ENCODE measurements at regions not wholly inside any gene's neighbourhood (a gene's known extent, or its start where the extent isn't known, plus 50 kb on each side); places are given as distances from the start of the nearest gene placed in this dataset.

DNA sequence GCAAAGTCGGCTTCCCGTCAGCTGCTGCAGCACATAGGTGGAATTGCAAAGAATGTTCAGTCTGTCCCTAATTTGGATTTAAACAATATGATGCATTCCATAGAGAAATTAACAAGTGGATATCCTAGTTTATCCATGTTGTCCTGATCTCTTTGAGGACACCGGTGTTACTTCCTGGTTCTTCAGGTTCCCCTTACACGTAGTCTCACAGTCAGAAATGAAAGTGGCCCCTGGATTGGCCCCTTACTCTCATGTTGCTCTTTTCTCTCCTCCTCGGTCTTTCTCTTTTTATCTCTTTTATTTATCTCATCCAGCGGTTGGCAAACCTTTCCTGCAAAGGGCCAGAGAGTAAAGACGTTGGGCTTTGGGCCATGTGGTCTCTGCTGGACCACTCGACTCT is 265.1 kb downstream of the GAS1 start:
- no peak for DNase-seq

DNA sequence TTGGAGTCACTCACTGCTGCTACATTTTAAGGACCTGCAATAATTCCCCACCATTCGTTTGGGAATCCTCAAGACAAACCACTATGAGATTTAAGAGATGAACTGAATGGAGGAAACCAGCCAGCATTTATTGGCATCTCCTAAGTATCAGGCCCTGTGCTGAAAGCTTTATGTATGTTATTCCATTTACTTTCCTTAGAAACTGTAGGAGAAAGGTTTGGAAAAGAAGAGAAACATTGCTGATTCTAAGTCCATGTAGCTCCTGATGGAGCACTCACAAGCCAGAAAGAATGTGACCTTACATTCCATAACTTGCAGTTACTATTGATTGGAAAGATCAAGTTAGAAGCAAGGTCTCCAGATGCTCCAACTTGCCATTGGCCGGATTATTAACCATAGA is 267.4 kb downstream of the GAS1 start:
- no peak for DNase-seq

DNA sequence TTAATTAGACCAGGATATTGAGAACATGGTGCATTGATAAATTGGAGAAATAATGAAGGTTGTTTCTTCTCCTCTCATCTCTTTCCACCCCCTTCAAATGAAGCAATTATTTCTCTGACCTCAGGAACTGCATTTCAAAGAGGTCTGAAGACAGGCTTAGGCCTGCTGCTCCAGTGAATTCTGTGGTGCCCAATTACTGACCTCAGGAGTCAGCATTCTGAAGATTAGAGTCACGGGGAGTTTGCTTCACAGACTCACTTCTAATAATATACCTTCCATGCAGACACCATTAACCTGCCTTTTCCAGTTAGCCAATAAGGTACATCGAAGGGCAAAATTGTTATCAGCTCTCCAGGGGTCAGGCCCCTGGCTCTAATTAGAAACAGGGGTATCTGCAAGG is 270.9 kb downstream of the GAS1 start:
- no peak for DNase-seq

GRCh38 chr9:86675805-86676204 is 271.5 kb downstream of the GAS1 start:
- no peak for DNase-seq

- no peak for DNase-seq
Measured at GRCh38 chr9:86674487-86674886, 272.8 kb downstream of the GAS1 start.

DNA sequence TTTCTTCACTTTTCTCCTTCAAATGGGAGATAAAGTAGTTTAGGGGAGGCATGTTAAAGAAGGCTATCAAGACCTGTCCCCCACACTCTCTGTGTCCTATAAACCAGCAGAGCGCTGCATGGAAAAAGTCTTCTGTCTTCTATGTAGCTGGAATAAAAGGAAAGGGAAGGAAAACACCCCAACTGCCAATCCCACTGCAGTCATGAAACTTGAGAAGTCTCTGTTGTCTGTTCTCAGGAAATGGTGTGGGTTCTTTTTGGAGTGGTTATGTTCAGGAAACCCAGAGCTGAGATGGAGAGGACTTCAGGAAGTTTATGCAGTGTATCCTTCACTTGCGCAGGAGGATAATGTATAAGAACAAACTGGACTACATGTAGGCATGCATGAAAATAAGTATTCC is 274.3 kb downstream of the GAS1 start:
- no peak for DNase-seq

GRCh38 chr9:86672301-86672700 is 275.0 kb downstream of the GAS1 start:
- DNase-seq = peak; percentile 61

DNA sequence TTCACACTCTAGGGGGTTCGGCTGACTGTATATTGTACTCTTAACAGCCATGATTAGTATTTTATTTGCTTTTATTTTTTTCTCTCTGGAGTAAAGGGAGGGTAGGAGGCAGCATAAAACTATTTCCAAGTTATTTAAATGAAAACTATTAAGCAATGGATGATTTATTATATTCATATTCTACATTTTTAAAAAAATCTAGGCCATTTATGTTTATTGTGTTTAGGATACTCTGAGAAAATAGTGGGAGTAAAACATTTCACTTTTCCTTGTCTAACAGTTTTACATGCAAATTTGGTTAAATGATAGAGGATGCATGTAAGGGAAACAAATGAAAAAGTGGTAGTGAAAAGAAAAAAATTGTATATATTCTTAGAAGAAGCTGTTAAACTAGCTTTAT is 276.3 kb downstream of the GAS1 start:
- DNase-seq = no peak

DNA sequence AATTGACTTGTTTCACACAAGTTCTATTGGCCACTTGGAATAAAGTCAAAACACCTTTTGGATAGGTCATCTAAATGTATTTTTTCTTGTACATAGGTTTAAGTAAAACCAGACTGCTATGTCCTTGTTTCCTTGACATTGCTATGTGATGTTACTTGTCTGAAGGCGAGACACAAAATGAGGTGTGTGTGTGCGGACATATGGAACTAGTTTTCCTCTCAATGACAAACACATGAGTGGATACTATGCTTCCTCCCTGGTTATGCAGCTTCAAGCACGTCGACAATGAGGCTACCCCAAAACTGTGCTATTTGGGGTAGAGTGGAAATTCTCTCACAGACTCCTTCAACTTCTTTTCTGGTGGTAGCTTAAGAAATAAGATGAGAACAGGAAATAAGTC is 276.8 kb downstream of the GAS1 start:
- DNase-seq = peak; percentile 46

DNA sequence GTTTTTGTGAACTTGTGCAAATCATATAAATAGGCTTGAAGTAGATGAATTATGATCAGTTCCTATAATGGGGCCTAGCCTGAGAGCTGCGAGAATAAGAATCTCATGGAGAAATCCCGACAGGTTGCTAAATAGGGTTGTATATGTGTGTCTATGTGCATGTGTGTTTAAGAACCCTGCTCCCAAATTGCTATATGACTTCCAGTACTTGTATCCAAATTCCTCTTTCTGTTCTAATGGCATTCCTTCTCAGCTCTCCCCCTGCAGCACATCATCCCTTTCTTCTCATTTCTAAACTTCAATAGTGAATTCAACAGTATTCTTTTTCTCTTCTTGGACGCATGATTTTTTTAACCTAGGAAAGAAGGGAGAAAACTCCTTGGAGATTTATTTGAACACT is 277.2 kb downstream of the GAS1 start:
- no peak for DNase-seq

GRCh38 chr9:86669422-86669821 is 277.9 kb downstream of the GAS1 start:
- DNase-seq = peak; percentile 36

GRCh38 chr9:86668488-86668887 is 278.8 kb downstream of the GAS1 start:
- DNase-seq = no peak

DNA sequence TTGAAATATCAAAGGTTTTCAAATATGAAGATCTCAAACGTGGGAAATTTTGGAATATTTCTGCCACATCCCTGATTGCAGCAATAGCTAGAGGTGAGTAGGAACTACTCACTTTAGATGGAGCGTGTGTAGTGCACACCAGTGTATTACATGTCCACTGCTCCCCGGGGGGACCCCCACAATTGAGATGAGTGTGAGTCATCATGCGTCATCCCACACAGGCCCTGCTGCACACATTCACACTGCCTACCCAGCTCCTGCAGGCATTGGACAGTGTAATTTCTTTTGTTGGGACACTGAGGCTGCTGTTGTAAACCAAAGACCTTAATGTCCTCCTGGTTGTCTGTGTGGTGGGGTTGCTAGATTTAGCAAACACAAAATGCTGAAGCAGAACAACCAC is 280.0 kb downstream of the GAS1 start:
- DNase-seq = peak; percentile 84

DNA sequence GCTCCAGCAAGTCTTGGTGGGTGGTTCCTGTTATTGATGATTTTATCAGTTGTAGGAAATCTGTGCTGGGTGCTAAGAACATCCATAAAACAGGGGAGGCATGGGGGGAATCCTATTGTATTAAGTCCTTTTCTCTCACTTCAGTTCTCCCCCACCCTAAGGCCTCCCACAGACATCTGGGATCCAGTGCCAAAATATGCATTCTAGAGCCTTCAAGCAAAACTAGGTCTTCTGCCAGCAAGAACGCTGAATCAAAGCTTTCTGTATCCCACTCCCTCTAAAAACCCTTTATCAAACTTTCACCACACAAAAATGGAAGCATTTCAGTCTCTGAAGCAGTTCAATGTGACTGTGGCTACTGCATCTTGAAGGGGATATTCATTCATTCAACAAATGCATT is 281.9 kb downstream of the GAS1 start:
- peak; percentile 78 for DNase-seq

GRCh38 chr9:86664603-86665002 is 282.7 kb downstream of the GAS1 start:
- DNase-seq = peak; percentile 61

DNA sequence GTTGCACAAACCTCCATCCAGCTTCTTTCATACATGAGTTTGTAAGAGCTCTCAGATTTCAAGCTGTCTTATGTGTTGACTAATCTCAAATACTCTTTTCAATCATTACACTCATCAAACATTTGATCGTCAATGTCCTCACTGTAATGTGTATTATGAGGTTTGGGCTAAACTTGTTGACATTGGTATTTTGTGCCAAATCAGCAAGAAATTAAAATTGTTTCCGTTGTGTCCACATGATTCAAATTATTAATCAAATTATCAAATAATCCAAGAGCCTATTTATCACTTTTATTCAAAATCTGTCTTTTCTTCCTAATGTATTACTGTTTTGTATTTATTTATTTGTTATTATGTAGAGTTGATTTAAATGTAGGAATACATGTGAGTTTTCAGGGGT is 283.4 kb downstream of the GAS1 start:
- no peak for DNase-seq

DNA sequence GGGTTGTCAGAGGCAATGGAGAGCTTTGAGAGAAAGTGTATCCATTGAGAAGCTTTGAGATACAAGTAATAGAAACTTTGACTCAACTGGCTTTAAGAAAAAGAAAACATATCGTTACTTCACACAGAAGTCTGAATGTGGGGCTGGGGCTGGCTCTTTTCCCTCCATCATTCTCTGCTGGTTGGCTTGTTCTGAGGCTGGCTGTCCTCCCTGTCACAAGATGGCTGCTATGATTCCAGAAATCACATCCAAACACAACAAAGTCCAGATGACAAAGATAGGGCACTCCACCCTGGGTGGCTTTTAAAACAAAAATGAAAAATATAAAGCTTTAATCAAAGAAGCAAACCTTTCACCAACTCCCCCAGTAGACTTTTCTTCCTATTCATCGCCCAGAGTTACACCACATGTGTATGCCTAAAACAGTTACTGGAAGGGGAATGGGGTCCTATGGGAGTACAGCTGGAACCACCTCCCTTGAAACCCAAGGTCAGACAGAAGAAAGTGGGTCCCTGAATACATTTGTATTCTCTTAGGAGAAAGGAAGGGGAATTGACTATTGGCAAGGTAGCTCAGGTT is 284.3 kb downstream of the GAS1 start:
- DNase-seq = no peak

DNA sequence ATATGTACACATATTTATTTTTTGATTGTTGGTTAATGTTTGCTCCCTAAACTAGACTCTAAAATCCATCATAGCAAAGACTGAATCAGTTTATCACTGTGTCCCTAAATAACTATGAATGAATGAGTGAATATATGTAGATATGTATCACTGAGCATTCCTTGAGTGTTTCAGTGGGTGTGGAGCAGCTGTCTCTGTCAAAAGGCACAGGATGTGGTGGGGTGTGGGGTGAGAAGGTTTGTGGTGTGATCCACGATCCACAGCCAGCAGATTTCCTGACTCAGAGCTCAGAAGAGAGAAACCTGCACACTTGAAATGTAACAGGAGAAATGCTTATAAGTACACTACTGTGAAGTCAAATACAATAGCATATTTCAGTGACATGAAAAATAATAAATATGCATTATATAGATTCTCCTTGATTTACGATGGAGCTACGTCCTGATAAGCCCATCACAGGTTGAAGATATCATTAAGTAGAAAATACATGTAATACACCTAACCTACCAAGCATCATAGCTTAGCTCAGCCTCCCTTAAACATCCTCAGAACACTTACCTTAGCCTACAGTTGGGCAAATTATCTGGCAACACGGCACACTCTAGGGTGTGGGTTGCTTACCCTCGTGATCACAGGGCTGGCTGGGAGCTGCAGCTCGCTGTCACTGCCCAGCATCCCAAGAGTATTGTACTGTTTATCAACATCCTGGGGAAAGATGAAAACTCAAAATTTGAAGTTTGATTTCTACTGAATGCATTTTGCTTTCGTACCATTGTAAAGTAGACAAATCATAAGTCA is 287.0 kb downstream of the GAS1 start:
- DNase-seq = peak; percentile 95

GRCh38 chr9:86659413-86660046 is 287.8 kb downstream of the GAS1 start:
- no peak for DNase-seq

DNA sequence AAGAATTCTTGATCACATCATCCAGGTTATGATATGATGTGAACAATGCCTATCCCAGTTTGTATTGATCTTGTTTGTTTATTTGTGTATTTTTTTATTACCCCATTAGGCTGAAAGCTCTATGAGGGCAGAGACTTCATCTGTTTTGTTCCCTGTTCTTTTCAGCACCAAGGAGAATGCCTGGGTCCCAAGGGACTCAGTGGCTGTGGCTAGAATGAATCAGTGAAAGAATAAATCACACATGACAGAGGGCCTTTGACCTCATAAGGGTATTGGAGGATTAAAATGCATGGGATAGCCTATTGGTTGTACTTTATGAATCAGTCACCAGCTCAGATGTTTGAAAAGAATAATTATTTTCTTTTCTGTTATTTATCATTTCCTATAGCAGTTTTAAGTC is 292.2 kb downstream of the GAS1 start:
- DNase-seq = peak; percentile 78

- DNase-seq = no peak
Measured at GRCh38 chr9:86653466-86653865, 293.8 kb downstream of the GAS1 start.

DNA sequence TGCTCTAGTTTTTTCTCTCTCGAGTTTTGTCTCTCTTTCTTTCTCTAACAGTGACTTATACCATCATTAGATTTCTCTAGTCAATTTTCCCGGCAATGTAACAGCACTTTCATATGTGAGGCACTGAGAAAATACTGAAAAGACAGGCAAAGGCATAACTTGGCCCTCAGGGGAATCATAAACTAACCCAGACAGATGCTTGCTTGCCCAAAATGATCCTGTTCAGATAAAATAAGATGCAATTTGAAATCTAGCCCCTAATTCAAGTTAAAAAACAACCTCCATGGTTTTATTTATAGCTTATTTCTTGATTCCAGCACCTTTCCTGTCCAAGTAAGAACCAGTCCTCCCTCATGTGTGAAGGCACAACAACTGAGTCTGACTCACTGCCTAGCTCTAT is 294.6 kb downstream of the GAS1 start:
- peak; percentile 49 for DNase-seq

GRCh38 chr9:86649913-86650312 is 295.7 kb upstream of the TUT7 start:
- no peak for DNase-seq

DNA sequence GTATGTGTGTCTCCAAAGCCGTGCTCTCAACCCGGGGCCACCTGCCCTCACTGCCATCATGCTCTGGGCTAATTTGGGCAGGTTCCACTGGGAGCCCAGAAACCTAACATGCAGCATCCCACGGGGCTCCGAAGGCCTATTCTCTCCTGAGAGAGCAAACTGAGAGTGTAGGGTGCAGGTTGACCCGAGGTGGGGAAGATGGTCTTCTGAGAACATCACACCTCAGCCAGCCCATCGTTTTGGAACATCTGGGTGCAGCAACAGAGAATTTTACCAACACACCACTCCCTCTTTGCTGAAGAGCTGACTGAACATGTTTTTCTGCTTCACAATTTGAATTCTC is 294.6 kb upstream of the TUT7 start:
- no peak for DNase-seq
